ENCODE measurements at regions not wholly inside any gene's neighbourhood (a gene's known extent, or its start where the extent isn't known, plus 50 kb on each side); places are given as distances from the start of the nearest gene placed in this dataset.
A peak's percentile ranks its signal among the peaks of the same experiment; 100 is the strongest.

DNA sequence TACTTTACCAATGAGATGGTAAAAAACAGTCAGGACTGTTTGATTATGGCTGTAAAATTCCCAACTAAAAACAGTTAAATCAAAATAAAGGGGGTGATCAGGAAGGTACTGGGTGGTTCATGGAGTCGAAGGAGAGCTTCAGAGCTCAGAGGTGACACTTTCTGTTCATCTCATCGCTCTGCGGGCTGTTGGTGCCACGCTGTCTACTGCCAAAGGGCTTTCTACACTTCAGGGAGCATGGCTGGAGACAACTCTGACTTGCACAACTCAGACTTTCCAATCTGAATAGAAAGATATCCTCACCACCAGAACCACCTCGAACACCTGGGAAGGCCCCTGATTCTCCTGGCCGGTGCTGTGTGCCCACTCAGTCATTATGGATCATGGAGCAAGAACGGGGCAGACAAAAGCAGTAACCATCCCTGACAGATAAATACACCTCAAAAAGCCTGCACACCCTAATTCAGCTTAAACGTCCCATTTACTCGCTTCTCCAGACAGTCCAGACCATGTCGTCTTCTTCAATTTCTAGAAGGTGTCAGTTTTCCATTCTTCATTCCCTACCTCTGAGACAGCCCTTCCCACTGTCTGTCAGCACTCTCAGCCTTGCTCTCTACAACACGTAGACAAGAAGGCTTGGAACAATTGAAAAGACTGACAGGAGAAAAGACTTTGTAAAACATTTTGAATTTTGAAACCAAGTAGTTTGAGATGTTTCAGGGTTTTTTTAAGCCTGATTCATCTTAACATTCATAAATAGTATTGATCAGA is 348.7 kb upstream of the NFE2L3 start:
- intact Hi-C loops (cut with DNase I): no loop called here
- Histone ChIP-seq H3K27me3 (no peaks in the 10 kb centered on the region), H3K4me3 (replicated peaks in 1 of 3) (no peak overlapping the region), H3K27ac (peak overlapping the region; percentile 81 to 93 (median 84)), H3K4me1 (peaks cover 24 to 34% of the 10 kb centered on the region in 2 donors), H3K9me3 (no peaks in the 10 kb centered on the region), H3K36me3 (no peaks in the 10 kb centered on the region)
- 49% methylated on average over 11 of the region's 11 CpGs for WGBS, 2 donors
- peak in 1 of 2 donors; percentile 28 for TF ChIP-seq POLR2A (IDR thresholded peaks at IDR 0.05)
- TF ChIP-seq, protein P1, sequence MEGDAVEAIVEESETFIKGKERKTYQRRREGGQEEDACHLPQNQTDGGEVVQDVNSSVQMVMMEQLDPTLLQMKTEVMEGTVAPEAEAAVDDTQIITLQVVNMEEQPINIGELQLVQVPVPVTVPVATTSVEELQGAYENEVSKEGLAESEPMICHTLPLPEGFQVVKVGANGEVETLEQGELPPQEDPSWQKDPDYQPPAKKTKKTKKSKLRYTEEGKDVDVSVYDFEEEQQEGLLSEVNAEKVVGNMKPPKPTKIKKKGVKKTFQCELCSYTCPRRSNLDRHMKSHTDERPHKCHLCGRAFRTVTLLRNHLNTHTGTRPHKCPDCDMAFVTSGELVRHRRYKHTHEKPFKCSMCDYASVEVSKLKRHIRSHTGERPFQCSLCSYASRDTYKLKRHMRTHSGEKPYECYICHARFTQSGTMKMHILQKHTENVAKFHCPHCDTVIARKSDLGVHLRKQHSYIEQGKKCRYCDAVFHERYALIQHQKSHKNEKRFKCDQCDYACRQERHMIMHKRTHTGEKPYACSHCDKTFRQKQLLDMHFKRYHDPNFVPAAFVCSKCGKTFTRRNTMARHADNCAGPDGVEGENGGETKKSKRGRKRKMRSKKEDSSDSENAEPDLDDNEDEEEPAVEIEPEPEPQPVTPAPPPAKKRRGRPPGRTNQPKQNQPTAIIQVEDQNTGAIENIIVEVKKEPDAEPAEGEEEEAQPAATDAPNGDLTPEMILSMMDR (IDR thresholded peaks at IDR 0.05): no peak
- DNase-seq: peak; percentile 75 to 78

DNA sequence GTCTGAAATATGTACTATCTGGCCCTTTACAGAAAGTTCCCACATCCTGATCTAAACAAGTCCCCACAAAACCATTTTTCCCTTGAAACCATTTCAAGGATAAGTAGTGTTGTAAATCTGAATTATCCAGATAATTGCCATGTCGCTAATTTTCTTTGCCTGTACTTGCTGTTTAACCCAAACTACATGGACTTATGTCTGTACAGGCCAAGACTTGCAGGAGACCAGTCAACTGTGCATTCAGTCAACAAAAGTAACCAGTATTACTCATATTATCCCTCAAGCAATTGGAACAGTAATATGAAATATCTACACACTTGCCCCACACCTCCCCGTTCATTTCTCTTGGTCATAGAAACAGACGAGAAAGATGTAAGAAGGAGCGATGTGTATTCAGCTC is 347.8 kb upstream of the NFE2L3 start:
- 98 to 99% methylated on average over 4 of the region's 4 CpGs for WGBS, 2 donors
- intact Hi-C loops (cut with DNase I): no loop called here

DNA sequence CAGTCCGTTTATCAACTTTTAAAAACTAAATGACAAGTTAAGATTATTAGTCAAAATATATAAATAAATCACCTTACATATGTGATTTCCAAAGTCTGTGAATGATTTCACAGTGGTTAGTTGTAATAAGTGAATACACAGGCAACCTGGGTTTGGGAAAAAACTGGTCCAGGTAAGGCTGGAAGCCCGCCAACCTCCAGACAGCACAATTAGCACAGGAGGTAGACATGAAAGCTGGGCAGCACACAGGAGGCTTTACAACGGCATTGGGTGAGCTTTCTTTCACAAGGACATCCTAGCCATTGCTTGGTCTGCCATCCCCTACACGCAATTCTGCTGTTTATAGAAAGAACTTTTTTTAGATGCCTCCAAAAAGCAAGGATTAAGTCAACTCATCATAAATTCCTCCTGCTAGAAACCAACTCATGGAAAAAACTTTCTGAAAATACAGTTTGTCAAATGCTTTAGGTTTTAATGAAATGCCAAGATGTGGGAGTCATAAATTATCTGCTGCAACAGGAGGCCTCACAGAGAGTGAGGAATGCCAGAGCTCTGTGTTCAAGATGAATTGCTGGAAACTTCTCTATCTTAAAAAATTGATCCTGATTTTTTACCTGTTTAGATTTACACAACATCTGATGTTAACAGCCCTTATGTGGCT is 346.8 kb upstream of the NFE2L3 start:
- intact Hi-C loops (cut with DNase I): no loop called here
- H3K4me3 ChIP-seq (replicated peaks in 1 of 3): no peak overlapping the region
- 56 to 59% methylated on average over 4 of the region's 4 CpGs for WGBS, 2 donors
- H3K36me3 ChIP-seq: no peaks in the 10 kb centered on the region
- no peak for TF ChIP-seq POLR2A (IDR thresholded peaks at IDR 0.05)
- TF ChIP-seq, protein P1 (IDR thresholded peaks at IDR 0.05): no peak
- H3K4me1 ChIP-seq: peaks cover 24 to 34% of the 10 kb centered on the region in 2 donors
- no peaks in the 10 kb centered on the region for H3K9me3 ChIP-seq
- peak overlapping the region in 2 of 3 donors; percentile 31 to 39 for H3K27ac ChIP-seq
- DNase-seq: peak; percentile 81 to 83
- no peaks in the 10 kb centered on the region for H3K27me3 ChIP-seq

More for the DNA sequence above, 347.8 kb upstream of the NFE2L3 start:
- DNase-seq: no peak
- Histone ChIP-seq H3K4me1 (peaks cover 24 to 34% of the 10 kb centered on the region in 2 donors), H3K4me3 (replicated peaks in 1 of 3) (no peak overlapping the region), H3K9me3 (no peaks in the 10 kb centered on the region), H3K36me3 (no peaks in the 10 kb centered on the region), H3K27ac (peak overlapping the region in 2 of 3 donors; percentile 84 to 93), H3K27me3 (no peaks in the 10 kb centered on the region)
- TF ChIP-seq, protein P1 (IDR thresholded peaks at IDR 0.05): no peak
- no peak for TF ChIP-seq POLR2A (IDR thresholded peaks at IDR 0.05)

DNA sequence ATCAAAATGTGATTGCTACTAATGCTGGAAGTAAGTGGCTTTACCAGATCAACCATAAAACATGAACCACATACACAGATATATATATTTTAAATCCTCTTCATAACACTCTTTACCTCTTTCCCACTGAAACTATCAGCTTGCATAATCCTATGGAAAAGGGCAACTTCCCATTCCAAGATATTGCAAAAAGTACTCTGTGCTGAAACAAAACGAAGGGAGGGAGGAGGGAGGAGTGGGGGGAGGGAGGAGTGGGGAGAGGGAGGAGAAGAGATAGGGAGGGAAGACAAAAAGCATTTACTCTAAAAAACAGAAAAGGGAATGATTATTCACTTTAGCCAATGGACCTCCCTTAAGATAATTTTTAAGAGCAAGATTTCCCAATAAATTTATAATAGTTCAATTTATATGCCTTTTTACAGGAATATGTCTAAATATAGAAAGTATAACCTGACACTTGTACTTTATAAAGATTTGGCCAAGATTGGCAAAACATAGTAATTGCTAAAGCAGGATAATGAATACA is 344.8 kb upstream of the NFE2L3 start:
- H3K9me3 ChIP-seq: no peaks in the 10 kb centered on the region
- H3K27me3 ChIP-seq: no peaks in the 10 kb centered on the region
- 50 to 61% methylated on average over 1 of the region's 1 CpG for WGBS, 2 donors
- H3K36me3 ChIP-seq: no peaks in the 10 kb centered on the region
- peaks cover 19 to 31% of the 10 kb centered on the region in 2 donors for H3K4me1 ChIP-seq
- H3K4me3 ChIP-seq (replicated peaks in 1 of 3): no peak overlapping the region
- TF ChIP-seq, protein P1 (IDR thresholded peaks at IDR 0.05): no peak
- TF ChIP-seq POLR2A (IDR thresholded peaks at IDR 0.05): no peak
- intact Hi-C loops (cut with DNase I): no loop called here
- H3K27ac ChIP-seq: no peak overlapping the region
- no peak for DNase-seq

DNA sequence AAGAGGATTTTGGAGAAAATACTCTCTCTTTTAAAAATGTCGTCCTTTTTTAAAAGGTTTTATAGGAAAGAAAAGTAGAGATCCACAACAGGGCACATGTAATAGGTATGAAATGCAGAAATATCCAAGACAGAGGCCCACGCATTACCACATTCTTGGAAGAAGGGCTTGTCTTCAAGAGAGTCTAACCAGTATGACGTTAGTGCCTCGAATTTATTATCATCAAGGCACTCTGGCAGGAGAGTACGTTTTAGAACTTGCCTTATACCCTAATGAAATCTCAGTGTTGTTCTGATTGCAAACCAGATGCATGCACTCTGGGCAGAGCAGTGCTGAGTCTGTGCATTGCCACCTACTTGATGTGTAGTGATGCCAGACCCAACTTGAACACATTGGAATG is 342.6 kb upstream of the NFE2L3 start:
- Histone ChIP-seq H3K4me1 (peaks cover 3 to 11% of the 10 kb centered on the region in 2 donors), H3K4me3 (replicated peaks in 1 of 3) (no peak overlapping the region), H3K27me3 (no peaks in the 10 kb centered on the region), H3K36me3 (no peaks in the 10 kb centered on the region), H3K27ac (no peak overlapping the region), H3K9me3 (no peaks in the 10 kb centered on the region)
- intact Hi-C loops (cut with DNase I): no loop called here
- no peak for TF ChIP-seq POLR2A (IDR thresholded peaks at IDR 0.05)
- TF ChIP-seq, protein P1 (IDR thresholded peaks at IDR 0.05): no peak
- no peak for DNase-seq
- 81 to 84% methylated on average over 5 of the region's 5 CpGs for WGBS, 2 donors
